PC-3 (cell line): ENCODE measurements at regions not wholly inside any gene's neighbourhood (a gene's known extent, or its start where the extent isn't known, plus 50 kb on each side); places are given as distances from the start of the nearest gene placed in this dataset.

Experiments
- ATAC-seq: fragments of 200-7000 bp; cut with Tn5 transposase; 2 replicates; pipeline ENCODE4 v1.9.1; 2020; ENCODE audit warnings: mild to moderate bottlenecking, moderate library complexity
- BruUV-seq: library from RNA; stranded (reverse); fragments of 400-500 nt; replicated peaks from 2 replicates; lab custom pipeline; 2021; lab: Mats Ljungman, UMichigan
- CTCF ChIA-PET: fragments of 300-600 bp; sonication (Branson Sonifier 250); formaldehyde crosslinking; loops from one replicate; lab custom pipeline; 2022; ENCODE audit warnings: antibody characterized with exemption; lab: Charles Lee
- POLR2A ChIA-PET: fragments of 300-600 bp; sonication (Branson Sonifier 250); formaldehyde crosslinking; loops from one replicate; lab custom pipeline; 2022; ENCODE audit warnings: antibody characterized with exemption; ENCODE audit not compliant: unreplicated experiment; lab: Charles Lee
- DNase-seq: peaks from one replicate; pipeline ENCODE4 v3.0.0-alpha.2; 2015
- H2AFZ ChIP-seq: fragments of 300-600 bp; sonication (generic); 2 replicates; pipeline ENCODE4 v1.6.0; 2016; ENCODE audit warnings: antibody characterized with exemption, low read length
- H3F3A ChIP-seq: fragments of 300-600 bp; sonication (generic); one replicate; pipeline ENCODE4 v1.6.0; 2017; ENCODE audit warnings: antibody characterized with exemption, low read length, control low read depth, mild to moderate bottlenecking; ENCODE audit not compliant: unreplicated experiment
- H3K27ac ChIP-seq: fragments of 300-600 bp; sonication (generic); 2 replicates; pipeline ENCODE4 v1.5.1; 2016; ENCODE audit warnings: mild to moderate bottlenecking, low read length
- H3K27me3 ChIP-seq: fragments of 300-600 bp; sonication (generic); 2 replicates; pipeline ENCODE4 v1.6.1; 2016; ENCODE audit warnings: low read length, mixed read lengths
- H3K36me3 ChIP-seq: fragments of 300-600 bp; sonication (generic); 2 replicates; pipeline ENCODE4 v1.6.1; 2016; ENCODE audit warnings: low read depth, mixed run types, low read length, mixed read lengths
- H3K4me1 ChIP-seq: fragments of 300-600 bp; sonication (generic); 2 replicates; pipeline ENCODE4 v1.5.1; 2016; ENCODE audit warnings: low read length; ENCODE audit not compliant: insufficient read depth
- H3K4me2 ChIP-seq: fragments of 300-600 bp; sonication (generic); 2 replicates; pipeline ENCODE4 v1.6.0; 2016; ENCODE audit warnings: low read length
- H3K4me3 ChIP-seq: fragments of 300-600 bp; sonication (generic); 2 replicates; pipeline ENCODE4 v1.5.1; 2016; ENCODE audit warnings: mild to moderate bottlenecking, low read length, mixed read lengths
- H3K79me2 ChIP-seq: fragments of 300-600 bp; sonication (generic); 2 replicates; pipeline ENCODE4 v1.6.1; 2017; ENCODE audit warnings: low read length, mixed read lengths
- H3K9ac ChIP-seq: fragments of 300-600 bp; sonication (generic); 2 replicates; pipeline ENCODE4 v1.6.0; 2016; ENCODE audit warnings: mild to moderate bottlenecking, low read length
- H3K9me2 ChIP-seq: fragments of 300-600 bp; sonication (generic); replicated peaks from 2 replicates; pipeline ENCODE4 v1.6.1; 2016; ENCODE audit warnings: mixed run types, low read length, mixed read lengths
- H3K9me3 ChIP-seq: fragments of 300-600 bp; sonication (generic); 2 replicates; pipeline ENCODE4 v1.6.1; 2016; ENCODE audit warnings: low read length, mixed read lengths
- H4K20me1 ChIP-seq: fragments of 300-600 bp; sonication (generic); 2 replicates; pipeline ENCODE4 v1.6.1; 2016; ENCODE audit warnings: low read length, mixed read lengths
- CTCF ChIP-seq: fragments of 300-600 bp; sonication (generic); conservative IDR thresholded peaks from 2 replicates; pipeline ENCODE4 v1.5.1; 2017; ENCODE audit warnings: antibody characterized with exemption, low read depth, mild to moderate bottlenecking, low read length
- EZH2 ChIP-seq: fragments of 300-600 bp; sonication (generic); IDR thresholded peaks from one replicate; pipeline ENCODE4 v1.6.1; 2017; ENCODE audit warnings: antibody characterized with exemption, mild to moderate bottlenecking, low read length; ENCODE audit not compliant: unreplicated experiment
- EZH2phosphoT487 ChIP-seq: fragments of 300-600 bp; sonication (generic); IDR thresholded peaks from 2 replicates; pipeline ENCODE4 v1.6.1; 2018; ENCODE audit warnings: mild to moderate bottlenecking, antibody characterized with exemption, low read length, borderline replicate concordance
- intact Hi-C: fragments of 100-400 bp; cut with micrococcal nuclease; formaldehyde crosslinking; loops from 2 replicates; pipeline ENCODE4 v1.9.0; 2023

- ATAC-seq (peak; percentile 27; the same call in 1 of the 2 replicates), DNase-seq (peak; percentile 63)
- Histone ChIP-seq H3K4me2 (peak overlapping the region; percentile 100), H3K27me3 (no peaks in the 10 kb centered on the region), H3K4me3 (peak overlapping the region; percentile 99), H3K36me3 (no peaks in the 10 kb centered on the region), H3F3A (no peaks in the 10 kb centered on the region), H3K9me2 (no peaks in the 10 kb centered on the region), H3K27ac (peak overlapping the region; percentile 52), H3K9me3 (no peaks in the 10 kb centered on the region), H3K9ac (peak overlapping the region; percentile 90), H2AFZ (peak overlapping the region; percentile 97), H3K4me1 (no peaks in the 10 kb centered on the region), H3K79me2 (no peaks in the 10 kb centered on the region), H4K20me1 (no peaks in the 10 kb centered on the region)
- TF ChIP-seq EZH2phosphoT487 (no peak), EZH2 (no peak), CTCF (no peak)
- intact Hi-C loops, result loop anchor here (1.0 to 2.0 kb wide), 4 partner anchors 9 to 726 kb away; no protein-coding TSS in a partner anchor
- POLR2A ChIA-PET, result interaction anchor here (0.5 to 1.4 kb wide), 2 partner anchors 16 to 30 kb away, joined by 3 to 6 read pairs; a partner anchor contains a TSS
- CTCF ChIA-PET, result interaction anchor here (0.5 to 1.6 kb wide), 8 partner anchors 8 to 433 kb away, joined by 3 to 13 read pairs (median 4); a partner anchor contains a TSS
- BruUV-seq, result no TSS peak
Observed at GRCh38 chr6:27176523-27177484, 70.7 kb upstream of the PRSS16 start.

DNA sequence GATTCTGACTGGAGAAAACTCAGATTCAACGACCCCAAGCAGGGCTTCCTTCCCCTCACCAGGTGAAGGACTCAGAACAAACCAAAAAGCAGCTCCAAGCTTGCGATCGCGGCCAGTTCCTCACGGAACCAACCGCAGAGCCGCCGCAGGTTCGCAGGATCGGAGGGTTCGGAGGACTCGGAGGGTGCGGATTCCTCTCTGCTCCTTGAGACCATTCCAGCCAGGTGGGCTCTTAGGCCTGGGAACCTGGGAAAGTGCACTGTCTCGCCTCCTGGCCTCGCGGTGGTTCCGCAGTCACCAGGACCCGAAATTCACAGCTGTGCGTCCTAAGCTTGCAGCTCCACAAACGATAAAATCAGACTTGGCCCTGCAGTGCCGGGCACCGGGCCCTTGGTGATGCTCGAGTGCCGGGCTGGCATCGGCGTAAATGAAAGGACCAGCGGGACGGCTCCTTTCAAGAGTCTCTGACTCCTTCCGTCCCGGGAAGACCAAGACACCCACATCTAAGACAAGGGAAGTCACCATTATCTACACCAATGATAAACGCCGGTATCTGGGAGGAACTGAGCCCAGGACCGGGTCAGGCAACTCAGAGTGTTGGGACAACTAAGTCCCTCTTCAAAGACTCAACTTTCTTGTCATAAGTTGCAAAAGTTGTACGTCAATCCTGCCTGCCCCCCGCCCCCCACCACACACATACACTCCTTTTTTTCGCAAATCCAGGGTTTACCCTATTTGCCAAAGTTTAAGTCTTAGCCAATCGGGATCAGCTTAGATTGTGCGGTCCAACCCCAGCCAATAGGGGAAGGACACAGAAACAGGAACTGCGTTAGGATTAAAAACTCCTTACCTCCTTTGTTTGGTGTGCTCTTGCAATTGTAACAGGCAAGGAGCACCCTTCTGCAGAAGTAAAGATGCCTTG is 69.8 kb upstream of the PRSS16 start:
- Histone ChIP-seq H3F3A (no peaks in the 10 kb centered on the region), H2AFZ (peak overlapping the region; percentile 97), H3K4me3 (peak overlapping the region; percentile 99), H3K4me2 (peak overlapping the region; percentile 100), H3K4me1 (no peaks in the 10 kb centered on the region), H3K9me3 (no peaks in the 10 kb centered on the region), H3K9ac (peak overlapping the region; percentile 90), H3K27ac (peak overlapping the region; percentile 52), H3K79me2 (no peaks in the 10 kb centered on the region), H3K9me2 (no peaks in the 10 kb centered on the region), H3K27me3 (no peaks in the 10 kb centered on the region), H4K20me1 (no peaks in the 10 kb centered on the region), H3K36me3 (no peaks in the 10 kb centered on the region)
- DNase-seq (peak; percentile 88), ATAC-seq (peak; percentile 81)
- TF ChIP-seq CTCF, result peak; percentile 62
- TF ChIP-seq EZH2phosphoT487, result no peak
- intact Hi-C loops, result loop anchor here (1.0 to 2.0 kb wide), 4 partner anchors 9 to 725 kb away; no protein-coding TSS in a partner anchor
- ChIA-PET CTCF (interaction anchor here (0.5 to 1.6 kb wide), 7 partner anchors 9 to 432 kb away, joined by 3 to 13 read pairs (median 4); a partner anchor contains a TSS), POLR2A (interaction anchor here (0.5 to 1.4 kb wide), 6 partner anchors 17 to 1745 kb away, joined by 3 to 6 read pairs (median 3); a partner anchor contains a TSS)
- BruUV-seq, result TSS peak; percentile 99
